Epithelial cell of prostate (primary cell): ENCODE measurements at regions not wholly inside any gene's neighbourhood (a gene's known extent, or its start where the extent isn't known, plus 50 kb on each side); places are given as distances from the start of the nearest gene placed in this dataset.

Experiments used
- DNase-seq: peaks from one replicate; pipeline ENCODE4 v3.0.0-alpha.2; 2011; ENCODE audit warnings: low read depth, low spot score
- H3K27ac ChIP-seq: fragments of 450-650 bp; 2 replicates; pipeline ENCODE4 v1.5.1; 2017; ENCODE audit warnings: mild to moderate bottlenecking

GRCh38 chr5:119876522-119876921 lies 247.2 kb downstream of the FAM170A start:
- DNase-seq: no peak
- no peak overlapping the region for H3K27ac ChIP-seq

- no peak overlapping the region for H3K27ac ChIP-seq
- peak; percentile 36 for DNase-seq
Measured at GRCh38 chr5:119878712-119879111, 249.4 kb downstream of the FAM170A start.

GRCh38 chr5:119879446-119879845 lies 250.1 kb downstream of the FAM170A start:
- H3K27ac ChIP-seq: no peak overlapping the region
- no peak for DNase-seq

- H3K27ac ChIP-seq: no peak overlapping the region
- DNase-seq: no peak
Measured at GRCh38 chr5:119895066-119895465, 265.7 kb downstream of the FAM170A start.

GRCh38 chr5:119896826-119897536 lies 267.6 kb downstream of the FAM170A start:
- H3K27ac ChIP-seq: no peak overlapping the region
- DNase-seq: no peak

GRCh38 chr5:119897537-119898370 lies 268.4 kb downstream of the FAM170A start:
- no peak overlapping the region for H3K27ac ChIP-seq
- DNase-seq: no peak

- H3K27ac ChIP-seq: no peak overlapping the region
- no peak for DNase-seq
Measured at GRCh38 chr5:119899981-119900380, 270.6 kb downstream of the FAM170A start.

- no peak for DNase-seq
- H3K27ac ChIP-seq: no peak overlapping the region
Measured at GRCh38 chr5:119902593-119902992, 273.2 kb downstream of the FAM170A start.

GRCh38 chr5:119913425-119913824 lies 284.1 kb downstream of the FAM170A start:
- H3K27ac ChIP-seq: no peak overlapping the region
- no peak for DNase-seq

- no peak for DNase-seq
- no peak overlapping the region for H3K27ac ChIP-seq
Measured at GRCh38 chr5:119919279-119919678, 289.9 kb downstream of the FAM170A start.

- H3K27ac ChIP-seq: no peak overlapping the region
- DNase-seq: peak; percentile 60
Measured at GRCh38 chr5:119926301-119926700, 296.9 kb downstream of the FAM170A start.

- H3K27ac ChIP-seq: no peak overlapping the region
Measured at GRCh38 chr5:119928974-119929373, 299.6 kb downstream of the FAM170A start.

GRCh38 chr5:119930490-119930889 lies 301.1 kb downstream of the FAM170A start:
- no peak overlapping the region for H3K27ac ChIP-seq
- no peak for DNase-seq

More at GRCh38 chr5:119928974-119929373, 299.6 kb downstream of the FAM170A start:
- DNase-seq: no peak

- no peak overlapping the region for H3K27ac ChIP-seq
- DNase-seq: no peak
Measured at GRCh38 chr5:119943148-119943547, 313.8 kb downstream of the FAM170A start.

GRCh38 chr5:119945691-119946090 lies 316.3 kb downstream of the FAM170A start:
- no peak overlapping the region for H3K27ac ChIP-seq
- no peak for DNase-seq

- H3K27ac ChIP-seq: no peak overlapping the region
- no peak for DNase-seq
Measured at GRCh38 chr5:119948162-119948561, 318.8 kb downstream of the FAM170A start.

GRCh38 chr5:119949426-119949999 lies 320.2 kb downstream of the FAM170A start:
- H3K27ac ChIP-seq: no peak overlapping the region
- DNase-seq: no peak

- H3K27ac ChIP-seq: no peak overlapping the region
- no peak for DNase-seq
Measured at GRCh38 chr5:119951330-119951934, 322.1 kb downstream of the FAM170A start.

- no peak overlapping the region for H3K27ac ChIP-seq
- no peak for DNase-seq
Measured at GRCh38 chr5:119953474-119953873, 324.1 kb downstream of the FAM170A start.

- H3K27ac ChIP-seq: no peak overlapping the region
- DNase-seq: no peak
Measured at GRCh38 chr5:119954106-119954505, 324.7 kb downstream of the FAM170A start.

GRCh38 chr5:119961993-119962392 lies 332.6 kb downstream of the FAM170A start:
- H3K27ac ChIP-seq: no peak overlapping the region
- no peak for DNase-seq
